Heart left ventricle (tissue), 13 donors: ENCODE measurements at regions not wholly inside any gene's neighbourhood (a gene's known extent, or its start where the extent isn't known, plus 50 kb on each side); places are given as distances from the start of the nearest gene placed in this dataset.

Experiments
- CTCF ChIP-seq, 12 donors: fragments of 200-600 bp; sonication (generic) in 4 of 12; IDR thresholded peaks; one replicate each; pipeline versions ENCODE4 v1.5.0 to v1.8.0; 2018 to 2022; ENCODE audit warnings: antibody characterized with exemption in 12 of 12, mild to moderate bottlenecking in 5 of 12
- POLR2A ChIP-seq, 2 donors: fragments of 450-650 bp; IDR thresholded peaks; one replicate each; pipeline ENCODE4 v1.6.1; 2017; ENCODE audit warnings: antibody characterized with exemption in 2 of 2, mild to moderate bottlenecking in 2 of 2, moderate library complexity in 2 of 2
- donor health status: ischemic (EF 13 %, LVEDD 7.1; RV severe dilation, severe dysfunction).
- donor health status: DM: no; HTN: yes; CAD: no.
- donor health status: DM: no; HTN: no; CAD: no.
- donor health status: ischemic (EF 25% LVEDD 6.9; RV normal size, moderate dysfunction).
- donor health status: ischemic (EF 25% LVEDD 5.7; RV mildly dilated, moderate dysfunction).
- donor health status: ischemic (EF 35%, LVEDD 5.7; RV mildly dilated, moderate dysfunction).
- donor health status: nonischemic (EF 11% LVEDD 7.7; RV severe dilation, severe dysfunction).
- donor health status: DM: yes; HTN: yes; CAD: no.
- donor health status: PGD.
- donor health status: ischemic (EF 29% LVEDD 5.4; RV normal size, mild dysfunction).
- donor health status: nonischemic (EF 23%, LVEDD 6.1; RV moderate dilation, normal function).

DNA sequence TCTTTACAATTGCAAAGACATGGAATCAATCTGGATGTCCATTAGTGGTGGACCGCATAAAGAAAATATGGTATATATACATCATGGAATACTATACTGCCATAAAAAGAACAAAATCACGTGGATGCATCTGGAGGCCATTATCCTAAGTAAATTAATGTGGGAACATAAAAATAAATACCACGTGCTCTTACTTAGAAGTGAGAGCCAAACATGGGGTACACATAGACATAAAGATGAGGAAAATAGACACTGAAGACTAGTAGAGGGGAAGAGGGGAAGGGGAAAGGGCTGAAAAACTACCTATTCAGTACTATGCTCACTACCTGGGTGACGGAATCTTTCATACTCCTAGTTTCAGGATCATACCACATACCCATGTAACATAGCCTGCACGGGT lies 179.3 kb upstream of the TECRL start:
- TF ChIP-seq POLR2A (IDR thresholded peaks at IDR 0.05) (no peak), CTCF (IDR thresholded peaks at IDR 0.05) (no peak)
